H1 (cell line): ENCODE measurements at regions not wholly inside any gene's neighbourhood (a gene's known extent, or its start where the extent isn't known, plus 50 kb on each side); places are given as distances from the start of the nearest gene placed in this dataset.

Experiments
- CTCF ChIA-PET: fragments of 300-600 bp; sonication (Branson Sonifier 250); formaldehyde crosslinking; loops from one replicate; lab custom pipeline; 2021; ENCODE audit not compliant: partially characterized antibody; lab: Charles Lee
- POLR2A ChIA-PET: fragments of 300-600 bp; sonication (Branson Sonifier 250); formaldehyde crosslinking; loops from one replicate; lab custom pipeline; 2021; ENCODE audit warnings: inconsistent platforms; ENCODE audit not compliant: partially characterized antibody; lab: Charles Lee
- DNase-seq, 2 experiments: peaks; one replicate each; pipeline versions ENCODE4 v3.0.0 to v3.0.0-alpha.2; 2010 to 2022; ENCODE audit warnings: low spot score in 2 of 2, low read depth in 1 of 2, mixed read lengths in 1 of 2
- FAIRE-seq: peaks from 2 replicates; lab custom pipeline; 2011; peaks lifted over from hg19 to GRCh38; lab: Jason Lieb, UNC
- H2AFZ ChIP-seq: 2 replicates; pipeline ENCODE4 v1.8.1; 2012; ENCODE audit warnings: low read length, inconsistent platforms
- H2AK5ac ChIP-seq: 2 replicates; pipeline ENCODE4 v1.6.1; 2013; ENCODE audit warnings: low read depth, low read length
- H2BK120ac ChIP-seq: replicated peaks from 2 replicates; pipeline ENCODE3; 2013; ENCODE audit warnings: low read depth, low read length, inconsistent platforms
- H2BK12ac ChIP-seq: 2 replicates; pipeline ENCODE4 v1.6.1; 2013; ENCODE audit warnings: low read depth, low read length
- H2BK15ac ChIP-seq: 2 replicates; pipeline ENCODE4 v1.6.1; 2013; ENCODE audit warnings: low read length
- H2BK20ac ChIP-seq: 2 replicates; pipeline ENCODE4 v1.6.1; 2013; ENCODE audit warnings: low read length
- H2BK5ac ChIP-seq: 2 replicates; pipeline ENCODE4 v1.6.1; 2013; ENCODE audit warnings: low read depth, low read length
- H3K14ac ChIP-seq: 2 replicates; pipeline ENCODE4 v1.6.1; 2013; ENCODE audit warnings: inconsistent platforms; ENCODE audit not compliant: insufficient read length
- H3K18ac ChIP-seq: 2 replicates; pipeline ENCODE4 v1.6.1; 2013; ENCODE audit warnings: low read length; ENCODE audit errors: extremely low read depth
- H3K23ac ChIP-seq: 2 replicates; pipeline ENCODE4 v1.6.1; 2013; ENCODE audit warnings: inconsistent platforms; ENCODE audit not compliant: insufficient read length
- H3K23me2 ChIP-seq: 2 replicates; pipeline ENCODE4 v1.6.1; 2013; ENCODE audit warnings: low read depth, low read length
- H3K27ac ChIP-seq: 2 replicates; pipeline ENCODE4 v1.6.1; 2011; ENCODE audit warnings: low read depth, low read length, inconsistent platforms
- H3K27me3 ChIP-seq, 4 experiments: replicated peaks in 1 of 4; 1 replicate in 1 of 4; 2 replicates in 3 of 4; pipeline versions ENCODE4 v1.6.1 to v1.8.1; 2011 to 2013; ENCODE audit warnings: low read length in 3 of 4, mild to moderate bottlenecking in 3 of 4, inconsistent platforms in 2 of 4, mixed read lengths in 2 of 4, moderate library complexity in 1 of 4; ENCODE audit not compliant: control insufficient read depth in 3 of 4, insufficient read depth in 3 of 4; ENCODE audit errors: extremely low read depth in 1 of 4
- H3K36me3 ChIP-seq, 4 experiments: 2 replicates each; pipeline versions ENCODE4 v1.6.1 to v1.8.1; 2011 to 2013; ENCODE audit warnings: mild to moderate bottlenecking in 4 of 4, low read length in 3 of 4, moderate library complexity in 2 of 4, control low read depth in 1 of 4, inconsistent platforms in 1 of 4; ENCODE audit not compliant: insufficient read depth in 4 of 4, control insufficient read depth in 2 of 4
- H3K4ac ChIP-seq: replicated peaks from 2 replicates; pipeline ENCODE3; 2013; ENCODE audit warnings: low read length, low read depth, mixed read lengths, inconsistent platforms; ENCODE audit not compliant: insufficient read length
- H3K4me1 ChIP-seq, 4 experiments: replicated peaks in 1 of 4; 1 replicate in 1 of 4; 2 replicates in 3 of 4; pipeline versions ENCODE4 v1.6.1 to v1.8.1; 2011 to 2013; ENCODE audit warnings: low read length in 3 of 4, inconsistent platforms in 2 of 4, mixed read lengths in 1 of 4; ENCODE audit not compliant: insufficient read depth in 4 of 4, control insufficient read depth in 3 of 4
- H3K4me2 ChIP-seq, 2 experiments: 2 replicates each; pipeline versions ENCODE4 v1.6.1 to v1.8.1; 2011 to 2013; ENCODE audit warnings: low read depth in 2 of 2, low read length in 2 of 2, control low read depth in 1 of 2, inconsistent platforms in 1 of 2, mild to moderate bottlenecking in 1 of 2; ENCODE audit not compliant: insufficient read depth in 1 of 2
- H3K4me3 ChIP-seq, 4 experiments: fragments of 200-600, 300-600 bp in 1 of 4; sonication (generic), shearing (Covaris generic), sonication (Bioruptor Twin) in 1 of 4; 2 replicates each; pipeline versions ENCODE4 v1.5.1 to v1.8.1; 2011 to 2016; ENCODE audit warnings: low read length in 4 of 4, low read depth in 3 of 4, control low read depth in 2 of 4, inconsistent platforms in 2 of 4, mild to moderate bottlenecking in 2 of 4, mixed read lengths in 1 of 4, moderate library complexity in 1 of 4; ENCODE audit not compliant: insufficient read depth in 2 of 4; ENCODE audit errors: extremely low read depth in 1 of 4
- H3K56ac ChIP-seq: replicated peaks from 2 replicates; pipeline ENCODE3; 2013; ENCODE audit warnings: low read depth, mild to moderate bottlenecking, mixed read lengths, low read length, inconsistent platforms; ENCODE audit not compliant: insufficient read length
- H3K79me1 ChIP-seq: 2 replicates; pipeline ENCODE4 v1.6.1; 2013; ENCODE audit warnings: low read depth, low read length, control low read depth
- H3K79me2 ChIP-seq, 2 experiments: 2 replicates each; pipeline versions ENCODE4 v1.6.1 to v1.8.1; 2012 to 2013; ENCODE audit warnings: low read length in 2 of 2, mild to moderate bottlenecking in 2 of 2, inconsistent platforms in 1 of 2; ENCODE audit not compliant: insufficient read depth in 2 of 2, control insufficient read depth in 1 of 2
- H3K9ac ChIP-seq, 4 experiments: replicated peaks in 1 of 4; 1 replicate in 1 of 4; 2 replicates in 3 of 4; pipeline versions ENCODE4 v1.6.1 to v1.8.1; 2011 to 2013; ENCODE audit warnings: low read depth in 3 of 4, low read length in 3 of 4, control low read depth in 2 of 4, mild to moderate bottlenecking in 2 of 4, moderate library complexity in 2 of 4, inconsistent platforms in 1 of 4; ENCODE audit errors: extremely low read depth in 1 of 4
- H3K9me3 ChIP-seq, 2 experiments: 2 replicates each; pipeline versions ENCODE4 v1.6.1 to v1.8.1; 2012 to 2013; ENCODE audit warnings: mild to moderate bottlenecking in 2 of 2, moderate library complexity in 2 of 2, control low read depth in 1 of 2, inconsistent platforms in 1 of 2, low read depth in 1 of 2, low read length in 1 of 2, mixed read lengths in 1 of 2; ENCODE audit not compliant: insufficient read depth in 2 of 2
- H4K20me1 ChIP-seq, 2 experiments: replicated peaks in 1 of 2; 2 replicates each; pipeline versions ENCODE3 to v1.8.1; 2011 to 2013; ENCODE audit warnings: inconsistent platforms in 2 of 2, low read length in 2 of 2, mild to moderate bottlenecking in 1 of 2; ENCODE audit not compliant: insufficient read depth in 2 of 2, control insufficient read depth in 1 of 2
- H4K5ac ChIP-seq: 2 replicates; pipeline ENCODE4 v1.6.1; 2013; ENCODE audit warnings: low read length, low read depth, mixed read lengths, inconsistent platforms; ENCODE audit not compliant: insufficient read length
- H4K8ac ChIP-seq: 2 replicates; pipeline ENCODE4 v1.8.0; 2013; ENCODE audit warnings: mild to moderate bottlenecking, moderate library complexity, low read length, inconsistent platforms; ENCODE audit not compliant: insufficient read depth; ENCODE audit errors: extremely low read depth
- H4K91ac ChIP-seq: replicated peaks from 2 replicates; pipeline ENCODE3; 2013; ENCODE audit warnings: low read length, mixed read lengths, inconsistent platforms; ENCODE audit not compliant: insufficient read length
- CEBPB ChIP-seq: IDR thresholded peaks from 2 replicates; pipeline ENCODE4 v1.6.1; 2012; ENCODE audit warnings: low read depth, low read length
- CHD2 ChIP-seq: IDR thresholded peaks from 2 replicates; pipeline ENCODE4 v1.6.1; 2012; ENCODE audit warnings: low read length, improper control_type of control experiment
- CTCF ChIP-seq, 3 experiments: IDR thresholded peaks; 1 replicate in 2 of 3; 2 replicates in 1 of 3; pipeline versions ENCODE4 v1.5.1 to v1.6.1; 2011; ENCODE audit warnings: low read length in 3 of 3, mild to moderate bottlenecking in 3 of 3, inconsistent platforms in 2 of 3, low read depth in 1 of 3, moderate library complexity in 1 of 3; ENCODE audit not compliant: insufficient read depth in 1 of 3; ENCODE audit errors: control extremely low read depth in 1 of 3
- TEAD4 ChIP-seq: IDR thresholded peaks from 2 replicates; pipeline ENCODE4 v1.6.1; 2012; ENCODE audit warnings: low read depth, low read length, inconsistent platforms, mixed read lengths
- YY1 ChIP-seq: IDR thresholded peaks from 2 replicates; pipeline ENCODE4 v1.6.1; 2011; ENCODE audit warnings: low read depth, mild to moderate bottlenecking, low read length
- WGBS, 2 experiments: shearing (Covaris generic) in 1 of 2; methylation state at CpG; one replicate each; pipeline versions ENCODE4 v1.1.6 to v1.1.7; 2013 to 2015; ENCODE audit warnings: low lambda C conversion rate in 2 of 2, mixed read lengths in 2 of 2, inconsistent platforms in 1 of 2, low coverage in 1 of 2, missing lambda C conversion rate in 1 of 2; ENCODE audit not compliant: insufficient replicate concordance in 2 of 2, insufficient coverage in 1 of 2, insufficient read length in 1 of 2; ENCODE audit errors: extremely low coverage in 1 of 2, missing lambda C conversion rate in 1 of 2; 5-methylcytosine and 5-hydroxymethylcytosine counted together

GRCh38 chr2:150165988-150166312 lies 321.5 kb downstream of the RND3 start:
- Histone ChIP-seq H4K8ac (no peak overlapping the region), H2BK5ac (no peak overlapping the region), H2BK20ac (no peak overlapping the region), H3K9ac (no peak overlapping the region), H3K4ac (no peak overlapping the region), H4K91ac (no peak overlapping the region), H2BK12ac (no peak overlapping the region), H2AK5ac (no peak overlapping the region), H3K4me2 (no peak overlapping the region), H3K23ac (no peak overlapping the region), H3K9me3 (peaks cover 0 to 2% of the 10 kb centered on the region in 2 experiments; a peak in 1 of 4 replicates), H3K36me3 (no peaks in the 10 kb centered on the region), H3K27me3 (no peaks in the 10 kb centered on the region), H3K23me2 (no peaks in the 10 kb centered on the region), H3K79me2 (no peaks in the 10 kb centered on the region), H3K4me3 (no peak overlapping the region), H2BK120ac (no peak overlapping the region), H4K20me1 (no peaks in the 10 kb centered on the region), H3K14ac (no peak overlapping the region), H4K5ac (no peak overlapping the region), H2BK15ac (no peak overlapping the region), H3K27ac (no peak overlapping the region), H3K56ac (no peak overlapping the region), H2AFZ (0 out of 2 replicates have a peak overlapping the region, but pooled peaks have one; percentile 34), H3K18ac (no peak overlapping the region), H3K4me1 (no peaks in the 10 kb centered on the region; a peak in 1 of 7 replicates), H3K79me1 (no peaks in the 10 kb centered on the region)
- WGBS, 2 experiments = 90% methylated on average over 1 of the region's 1 CpG; no CpG with 5 or more reads in 1 of the 2 experiments
- no peak for FAIRE-seq
- DNase-seq = no peak
- CTCF ChIA-PET = no interaction called here
- TF ChIP-seq YY1 (no peak), CEBPB (peak; percentile 23; the same call in 1 of the 2 replicates), CHD2 (no peak), CTCF (IDR thresholded peaks at IDR 0.05; ENCODE audit: control extremely low read depth in 1 of 3, insufficient read depth in 1 of 3, low read depth in 1 of 3, low read length in 3 of 3) (no peak), TEAD4 (no peak)
- POLR2A ChIA-PET = no interaction called here
